IMR-90 (cell line): ENCODE measurements at regions not wholly inside any gene's neighbourhood (a gene's known extent, or its start where the extent isn't known, plus 50 kb on each side); places are given as distances from the start of the nearest gene placed in this dataset.
"Not testable (repeated sequence)": the region's sequence is repeated elsewhere in the genome, so short reads cannot be mapped to it uniquely, and the experiment has no call there.

Experiments used
- FOS ChIP-seq: fragments of 150-350 bp; IDR thresholded peaks from 2 replicates; pipeline ENCODE4 v1.6.1; 2016; ENCODE audit warnings: low read depth, low read length
- MAFK ChIP-seq: IDR thresholded peaks from 2 replicates; pipeline ENCODE4 v1.6.1; 2012; ENCODE audit warnings: low read depth, low read length, improper control_type of control experiment
- POLR2A ChIP-seq: IDR thresholded peaks from 2 replicates; pipeline ENCODE4 v1.6.1; 2012; ENCODE audit warnings: mild to moderate bottlenecking, low read depth, low read length
- RAD21 ChIP-seq: IDR thresholded peaks from 2 replicates; pipeline ENCODE4 v1.6.1; 2012; ENCODE audit warnings: low read length, improper control_type of control experiment
- SMC3 ChIP-seq: fragments of 150-350 bp; IDR thresholded peaks from 2 replicates; pipeline ENCODE4 v1.6.1; 2016; ENCODE audit warnings: low read depth, mild to moderate bottlenecking, antibody characterized with exemption, low read length, moderate library complexity
- USF2 ChIP-seq: fragments of 150-350 bp; IDR thresholded peaks from 2 replicates; pipeline ENCODE4 v1.6.1; 2017; ENCODE audit warnings: mild to moderate bottlenecking, antibody characterized with exemption, low read length, low read depth
- TF ChIP-seq, protein P1 (sequence below): conservative IDR thresholded peaks from 2 replicates; pipeline ENCODE4 v1.5.1; 2012; ENCODE audit warnings: mild to moderate bottlenecking, low read depth, low read length, improper control_type of control experiment
- TF ChIP-seq, protein P2 (sequence below): fragments of 150-350 bp; IDR thresholded peaks from 2 replicates; pipeline ENCODE4 v1.6.1; 2016; ENCODE audit warnings: low read depth, mild to moderate bottlenecking, low read length, moderate library complexity, borderline replicate concordance

DNA sequence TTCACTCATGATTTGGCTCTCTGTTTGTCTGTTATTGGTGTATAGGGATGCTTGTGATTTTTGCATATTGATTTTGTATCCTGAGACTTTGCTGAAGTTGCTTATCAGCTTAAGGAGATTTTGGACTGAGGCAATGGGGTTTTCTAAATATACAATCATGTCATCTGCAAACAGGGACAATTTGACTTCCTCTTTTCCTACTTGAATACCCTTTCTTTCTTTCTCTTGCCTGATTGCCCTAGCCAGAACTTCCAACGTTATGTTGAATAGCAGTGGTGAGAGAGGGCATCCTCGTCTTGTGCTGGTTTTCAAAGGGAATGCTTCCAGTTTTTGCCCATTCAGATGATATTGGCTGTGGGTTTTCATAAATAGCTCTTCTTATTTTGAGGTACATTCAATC, 104.7 kb downstream of the CCDC71L start:
- TF ChIP-seq POLR2A, SMC3, FOS, RAD21, USF2, MAFK: not testable (repeated sequence)
- TF ChIP-seq, protein P1, sequence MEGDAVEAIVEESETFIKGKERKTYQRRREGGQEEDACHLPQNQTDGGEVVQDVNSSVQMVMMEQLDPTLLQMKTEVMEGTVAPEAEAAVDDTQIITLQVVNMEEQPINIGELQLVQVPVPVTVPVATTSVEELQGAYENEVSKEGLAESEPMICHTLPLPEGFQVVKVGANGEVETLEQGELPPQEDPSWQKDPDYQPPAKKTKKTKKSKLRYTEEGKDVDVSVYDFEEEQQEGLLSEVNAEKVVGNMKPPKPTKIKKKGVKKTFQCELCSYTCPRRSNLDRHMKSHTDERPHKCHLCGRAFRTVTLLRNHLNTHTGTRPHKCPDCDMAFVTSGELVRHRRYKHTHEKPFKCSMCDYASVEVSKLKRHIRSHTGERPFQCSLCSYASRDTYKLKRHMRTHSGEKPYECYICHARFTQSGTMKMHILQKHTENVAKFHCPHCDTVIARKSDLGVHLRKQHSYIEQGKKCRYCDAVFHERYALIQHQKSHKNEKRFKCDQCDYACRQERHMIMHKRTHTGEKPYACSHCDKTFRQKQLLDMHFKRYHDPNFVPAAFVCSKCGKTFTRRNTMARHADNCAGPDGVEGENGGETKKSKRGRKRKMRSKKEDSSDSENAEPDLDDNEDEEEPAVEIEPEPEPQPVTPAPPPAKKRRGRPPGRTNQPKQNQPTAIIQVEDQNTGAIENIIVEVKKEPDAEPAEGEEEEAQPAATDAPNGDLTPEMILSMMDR: not testable (repeated sequence)
- TF ChIP-seq, protein P2, sequence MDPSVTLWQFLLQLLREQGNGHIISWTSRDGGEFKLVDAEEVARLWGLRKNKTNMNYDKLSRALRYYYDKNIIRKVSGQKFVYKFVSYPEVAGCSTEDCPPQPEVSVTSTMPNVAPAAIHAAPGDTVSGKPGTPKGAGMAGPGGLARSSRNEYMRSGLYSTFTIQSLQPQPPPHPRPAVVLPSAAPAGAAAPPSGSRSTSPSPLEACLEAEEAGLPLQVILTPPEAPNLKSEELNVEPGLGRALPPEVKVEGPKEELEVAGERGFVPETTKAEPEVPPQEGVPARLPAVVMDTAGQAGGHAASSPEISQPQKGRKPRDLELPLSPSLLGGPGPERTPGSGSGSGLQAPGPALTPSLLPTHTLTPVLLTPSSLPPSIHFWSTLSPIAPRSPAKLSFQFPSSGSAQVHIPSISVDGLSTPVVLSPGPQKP: not testable (repeated sequence)
